CD4-positive, alpha-beta T cell treated with Interleukin-15 for 1 hour (primary cell): ENCODE measurements at regions not wholly inside any gene's neighbourhood (a gene's known extent, or its start where the extent isn't known, plus 50 kb on each side); places are given as distances from the start of the nearest gene placed in this dataset.

Source experiments
- DNase-seq: peaks from one replicate; pipeline ENCODE4 v3.0.0-alpha.2; 2020

DNA sequence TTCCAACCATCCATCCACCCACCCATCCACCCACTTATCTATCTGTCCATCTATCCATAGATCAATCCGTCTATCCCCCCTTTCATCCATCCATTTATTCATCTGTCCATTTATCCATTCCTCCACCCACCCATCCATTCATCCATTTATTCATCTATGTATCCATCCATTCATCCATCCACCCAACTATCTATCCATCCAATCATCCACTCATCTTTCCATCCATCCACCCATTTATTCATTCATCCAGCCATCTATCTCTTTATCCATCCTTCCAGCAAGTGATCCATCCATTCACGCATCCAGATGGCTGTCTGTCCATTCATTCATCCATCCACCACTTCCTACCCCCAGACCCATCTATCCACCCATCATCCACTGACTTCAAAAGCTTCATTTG, 84.0 kb upstream of the CD99 start:
- no peak for DNase-seq

GRCh38 chrX:2600564-2600963, 90.5 kb upstream of the CD99 start:
- DNase-seq: no peak

GRCh38 chrX:2596555-2597255, 94.4 kb upstream of the CD99 start:
- DNase-seq: no peak

- DNase-seq: no peak
Measured at GRCh38 chrX:2596045-2596444, 95.0 kb upstream of the CD99 start.

DNA sequence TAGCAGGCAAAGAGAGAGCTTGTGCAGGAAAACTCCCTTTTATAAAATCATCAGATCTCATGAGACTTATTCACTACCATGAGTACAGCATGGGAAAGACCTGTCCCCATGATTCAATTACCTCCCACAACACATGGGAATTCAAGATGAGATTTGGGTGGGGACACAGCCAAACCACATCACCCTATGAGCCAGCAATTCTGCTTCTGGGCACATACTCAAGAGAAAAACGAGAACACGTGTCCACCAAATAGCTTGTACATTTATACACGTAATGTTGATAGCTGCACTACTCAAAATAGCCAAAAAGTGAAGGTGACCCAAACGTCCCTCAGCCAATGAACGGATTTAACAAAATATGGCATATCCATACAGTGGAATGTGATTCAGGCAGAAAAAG, 94.5 kb upstream of the DHRSX start:
- no peak for DNase-seq

GRCh38 chrX:2594491-2594890, 93.7 kb upstream of the DHRSX start:
- DNase-seq: no peak

DNA sequence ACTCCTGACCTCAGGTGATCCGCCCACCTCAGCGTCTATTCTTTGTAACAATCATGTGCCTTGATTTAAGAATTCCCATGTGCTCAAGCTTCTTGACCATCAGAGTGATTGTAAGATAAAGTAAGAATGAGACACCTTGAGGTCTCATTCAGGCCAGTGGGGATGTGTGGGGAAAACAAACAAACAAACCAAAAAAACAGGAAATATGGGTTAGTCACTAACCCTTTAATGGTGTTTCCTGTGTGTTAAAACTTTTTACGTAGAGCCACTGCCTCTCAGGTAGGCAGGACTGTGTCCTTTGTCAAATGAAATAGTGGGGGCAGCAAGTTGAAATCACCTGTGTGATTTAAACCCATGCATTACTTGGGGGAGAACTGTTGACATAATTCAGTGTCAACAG, 91.5 kb upstream of the DHRSX start:
- no peak for DNase-seq

- DNase-seq: no peak
Measured at GRCh38 chrX:2589186-2590020, 88.6 kb upstream of the DHRSX start.

DNA sequence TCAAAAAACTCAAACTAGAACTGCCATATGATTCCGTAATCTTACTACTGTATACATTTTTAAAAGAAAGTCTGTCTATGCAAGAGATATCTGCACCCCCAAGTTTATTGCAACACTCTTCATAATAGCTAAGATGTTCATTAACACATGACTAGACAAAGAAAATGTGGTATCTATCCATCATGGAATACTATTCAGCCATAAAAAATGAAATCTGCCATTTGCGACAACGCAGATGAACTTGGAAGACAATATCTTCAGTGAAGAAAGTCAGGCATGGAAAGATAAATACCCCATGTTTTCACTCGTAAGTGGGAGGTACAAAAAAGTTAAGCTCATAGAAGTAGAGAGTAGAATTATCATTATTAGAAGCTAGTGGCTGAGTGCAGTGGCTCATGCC, 87.3 kb upstream of the DHRSX start:
- no peak for DNase-seq

DNA sequence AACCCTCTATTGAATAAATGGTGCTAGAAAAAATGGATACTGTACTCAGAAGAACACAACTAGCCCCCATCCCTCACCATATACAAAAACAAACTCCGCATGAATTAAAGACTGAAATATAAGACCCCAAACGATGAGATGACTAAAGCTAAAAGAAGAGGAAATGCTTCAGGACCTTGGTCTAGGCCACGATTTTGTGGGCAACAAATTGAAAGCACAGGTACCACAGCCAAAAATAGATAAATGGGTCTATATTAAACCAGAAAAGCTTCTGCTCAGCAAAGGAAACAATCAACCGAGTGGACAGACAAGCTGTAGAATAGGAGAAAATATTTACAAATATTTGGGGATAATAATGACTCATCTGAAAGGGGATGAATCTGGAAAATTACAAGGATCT, 86.4 kb upstream of the DHRSX start:
- DNase-seq: no peak

GRCh38 chrX:2585158-2585470, 84.3 kb upstream of the DHRSX start:
- DNase-seq: no peak

DNA sequence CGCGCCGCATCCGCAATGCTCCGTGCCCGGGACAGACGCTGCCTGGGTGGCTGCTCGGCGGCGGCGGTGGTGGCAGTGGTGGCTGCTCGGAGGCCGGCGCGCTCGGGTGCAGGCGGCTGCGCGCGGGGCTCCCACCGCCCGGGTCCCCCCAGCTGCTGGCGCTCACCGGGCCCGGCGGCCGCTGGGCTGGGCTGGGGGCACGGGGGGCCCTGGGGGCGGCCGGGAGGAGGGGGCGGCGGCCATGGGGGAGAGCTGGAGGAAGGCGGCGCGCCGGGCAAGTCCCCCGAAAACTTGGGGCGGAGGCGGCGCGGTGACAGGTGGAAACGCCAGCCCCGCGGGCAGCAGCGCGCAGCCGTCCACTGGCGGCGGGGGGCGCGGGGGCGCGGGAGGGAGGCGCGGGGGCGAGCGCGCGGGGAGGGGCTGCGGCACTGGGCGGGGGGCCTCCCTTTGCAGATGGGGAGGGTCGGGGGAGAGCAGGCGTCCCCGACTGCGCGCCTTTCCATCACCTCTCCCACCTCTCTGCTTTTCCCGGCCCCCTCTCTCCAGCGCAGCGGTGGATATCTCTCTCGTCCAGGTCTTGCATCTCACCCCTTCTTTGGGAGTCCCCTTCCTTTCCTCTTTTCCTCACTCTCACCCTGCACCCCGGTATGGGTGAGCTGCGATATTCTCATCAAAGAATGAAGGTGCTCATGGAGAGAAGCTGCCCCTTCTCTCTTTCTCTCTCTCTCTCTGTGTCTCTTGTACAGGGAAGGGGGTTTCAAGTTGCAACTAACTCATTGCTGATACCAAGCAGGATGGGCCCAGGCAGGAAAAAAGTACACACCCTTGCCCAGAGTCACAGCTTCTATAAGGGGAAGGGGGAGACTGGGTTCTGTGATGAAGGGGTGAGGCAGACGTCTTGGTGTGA, 83.7 kb upstream of the DHRSX start:
- DNase-seq: no peak

GRCh38 chrX:2583194-2584162, 82.7 kb upstream of the DHRSX start:
- DNase-seq: no peak

GRCh38 chrX:2582667-2583066, 81.9 kb upstream of the DHRSX start:
- DNase-seq: no peak

DNA sequence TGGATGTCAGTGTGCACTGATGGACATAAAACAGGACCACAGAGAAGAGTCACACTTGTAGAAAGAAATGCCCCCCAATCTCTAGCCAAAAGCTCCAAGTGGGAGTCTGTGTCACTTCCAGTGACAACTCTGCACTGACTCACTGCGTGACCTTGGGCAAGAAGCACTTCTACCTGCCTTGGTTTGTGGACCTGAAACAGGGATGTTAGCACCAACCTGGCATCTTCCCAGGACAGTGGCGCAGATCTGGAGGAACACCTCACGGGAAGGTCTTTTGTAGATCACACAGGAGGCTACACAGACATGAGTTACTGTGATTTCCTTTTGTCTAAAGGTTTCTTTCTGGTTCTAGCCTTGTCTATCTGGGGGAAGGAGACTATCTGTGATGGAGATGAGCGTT, 80.5 kb upstream of the DHRSX start:
- no peak for DNase-seq

DNA sequence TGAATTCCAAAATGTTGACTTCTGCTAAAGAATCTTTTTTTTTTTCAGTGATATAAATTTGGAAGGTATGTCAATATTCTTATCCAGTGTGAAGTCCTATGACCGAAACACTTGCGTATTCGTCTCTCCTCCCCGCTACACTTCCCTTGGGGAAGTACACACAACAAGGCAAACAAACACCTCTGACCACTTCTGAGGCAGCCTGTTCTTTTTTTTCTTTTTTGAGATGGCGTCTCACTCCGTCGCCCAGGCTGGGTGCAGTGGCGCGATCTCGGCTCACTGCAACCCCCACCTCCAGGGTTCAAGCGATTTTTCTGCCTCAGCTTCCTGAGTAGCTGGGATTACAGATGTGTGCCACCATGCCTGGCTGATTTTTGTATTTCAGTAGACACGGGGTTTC, 78.1 kb upstream of the DHRSX start:
- no peak for DNase-seq

GRCh38 chrX:2577844-2578466, 77.2 kb upstream of the DHRSX start:
- no peak for DNase-seq

GRCh38 chrX:2576793-2577192, 76.0 kb upstream of the DHRSX start:
- no peak for DNase-seq

DNA sequence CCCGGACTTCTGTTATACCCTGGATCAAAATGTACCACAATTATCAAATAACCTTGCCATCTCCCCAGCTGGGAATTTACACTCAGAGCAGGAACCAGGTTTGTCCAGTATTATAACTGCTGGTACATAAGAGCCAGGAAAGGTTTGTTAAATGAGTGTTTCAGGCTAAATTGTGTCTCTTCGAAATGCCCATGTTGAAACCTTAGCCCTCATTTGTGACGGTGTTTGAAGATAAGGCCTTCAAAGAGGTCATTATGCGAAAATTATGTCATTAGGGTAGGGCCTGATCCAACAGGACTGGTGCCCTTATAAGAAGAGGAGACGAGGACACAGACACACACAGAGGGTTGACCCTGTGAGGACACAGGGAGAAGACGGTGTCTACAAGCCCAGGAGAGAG, 73.5 kb upstream of the DHRSX start:
- no peak for DNase-seq

GRCh38 chrX:2572740-2573139, 72.0 kb upstream of the DHRSX start:
- no peak for DNase-seq

DNA sequence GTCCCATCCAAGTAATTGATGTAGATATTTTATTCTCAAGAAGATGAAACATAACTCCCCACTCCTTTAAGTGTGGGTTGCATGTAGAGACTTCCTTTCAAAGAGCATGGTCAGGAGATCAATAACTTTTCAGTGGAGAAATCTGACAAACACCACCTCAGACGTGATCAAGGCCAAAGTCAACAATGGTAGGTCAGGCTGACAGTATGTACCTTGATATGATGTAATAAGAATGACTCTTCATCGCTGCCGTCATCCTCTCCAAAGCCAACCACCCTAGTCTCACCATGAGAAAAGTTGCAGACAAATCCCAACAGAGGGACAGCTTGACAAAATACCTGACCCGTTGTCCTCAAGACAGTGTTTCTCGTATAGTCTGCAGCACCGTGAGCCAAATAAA, 67.3 kb upstream of the DHRSX start:
- DNase-seq: no peak

DNA sequence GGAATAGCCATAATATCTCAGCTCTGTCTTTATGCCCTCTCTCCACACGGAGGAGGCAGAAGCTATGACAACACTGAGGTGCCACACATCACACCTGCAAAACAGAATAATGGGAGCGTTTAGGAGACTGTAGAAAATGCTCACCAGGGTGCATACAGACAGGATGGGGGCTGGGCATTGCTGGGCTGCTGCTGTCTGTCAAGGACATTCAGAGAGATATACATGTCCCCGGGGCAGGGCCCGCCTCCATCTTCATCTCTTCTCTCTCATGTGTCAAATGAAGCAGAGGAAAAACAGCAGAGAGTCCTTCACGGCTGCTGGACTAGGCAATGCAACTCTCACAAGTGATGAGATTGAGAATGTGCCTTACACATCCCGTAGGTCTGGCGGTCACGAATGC, 65.3 kb upstream of the DHRSX start:
- no peak for DNase-seq
